HEK293 (cell line): ENCODE measurements at regions not wholly inside any gene's neighbourhood (a gene's known extent, or its start where the extent isn't known, plus 50 kb on each side); places are given as distances from the start of the nearest gene placed in this dataset.

Experiments
- CTCF ChIA-PET: fragments of 350-600 bp; formaldehyde crosslinking; extraction: SDS; loops from one replicate; lab custom pipeline; 2021; ENCODE audit warnings: antibody characterized with exemption; lab: Yijun Ruan, JAX
- POLR2A ChIA-PET: fragments of 300-600 bp; formaldehyde crosslinking; extraction: SDS; loops from one replicate; lab custom pipeline; 2020; ENCODE audit warnings: antibody characterized with exemption, inconsistent platforms; lab: Yijun Ruan, JAX
- H3K27ac ChIP-seq: fragments of 200-500 bp; sonication (Bioruptor generic); 2 replicates; pipeline ENCODE4 v1.5.1; 2014; ENCODE audit warnings: low read depth, low read length, control low read depth, inconsistent platforms; ENCODE audit errors: extremely low read depth
- H3K36me3 ChIP-seq, 2 experiments: fragments of 200-500 bp in 1 of 2; sonication (Bioruptor generic) in 1 of 2; 1 replicate in 1 of 2; 2 replicates in 1 of 2; pipeline ENCODE4 v1.5.1; 2014 to 2017; ENCODE audit warnings: inconsistent platforms in 2 of 2, low read length in 2 of 2; ENCODE audit not compliant: control insufficient read depth in 2 of 2, insufficient read depth in 1 of 2
- H3K4me1 ChIP-seq: fragments of 200-500 bp; sonication (Bioruptor generic); 2 replicates; pipeline ENCODE4 v1.5.1; 2014; ENCODE audit warnings: mild to moderate bottlenecking, low read length, inconsistent platforms; ENCODE audit not compliant: control insufficient read depth, insufficient read depth
- H3K4me3 ChIP-seq: 2 replicates; pipeline ENCODE4 v1.5.1; 2011; ENCODE audit warnings: low read depth, mild to moderate bottlenecking, control low read depth, low read length, moderate library complexity
- H3K9me3 ChIP-seq: fragments of 200-500 bp; sonication (Bioruptor generic); 2 replicates; pipeline ENCODE4 v1.5.1; 2014; ENCODE audit warnings: low read depth, low read length, inconsistent platforms; ENCODE audit not compliant: control insufficient read depth, insufficient read depth
- GLIS1 ChIP-seq: fragments of 450-650 bp; formaldehyde crosslinking; IDR thresholded peaks from 2 replicates; pipeline ENCODE4 v1.5.1; 2016; ENCODE audit warnings: missing biosample characterization, missing genetic modification characterization
- SALL2 ChIP-seq: fragments of 450-650 bp; formaldehyde crosslinking; IDR thresholded peaks from 2 replicates; pipeline ENCODE4 v1.5.0; 2017; ENCODE audit warnings: missing biosample characterization, mild to moderate bottlenecking, missing genetic modification characterization, borderline replicate concordance
- YY1 ChIP-seq: fragments of 450-650 bp; formaldehyde crosslinking; IDR thresholded peaks from 2 replicates; pipeline ENCODE4 v1.5.1; 2018; ENCODE audit warnings: missing biosample characterization, missing genetic modification characterization
- ZBTB7A ChIP-seq: fragments of 450-650 bp; formaldehyde crosslinking; IDR thresholded peaks from 2 replicates; pipeline ENCODE4 v1.5.1; 2016; ENCODE audit warnings: low read depth, missing biosample characterization, missing genetic modification characterization
- ZNF10 ChIP-seq: fragments of 450-650 bp; formaldehyde crosslinking; IDR thresholded peaks from 2 replicates; pipeline ENCODE4 v1.5.1; 2017; ENCODE audit warnings: missing biosample characterization, missing genetic modification characterization
- ZNF132 ChIP-seq: fragments of 450-650 bp; formaldehyde crosslinking; IDR thresholded peaks from 2 replicates; pipeline ENCODE4 v1.5.1; 2017; ENCODE audit warnings: missing biosample characterization, missing genetic modification characterization, borderline replicate concordance
- ZNF133 ChIP-seq: fragments of 450-650 bp; formaldehyde crosslinking; IDR thresholded peaks from 2 replicates; pipeline ENCODE4 v1.5.1; 2016; ENCODE audit warnings: missing biosample characterization, missing genetic modification characterization
- ZNF140 ChIP-seq: fragments of 450-650 bp; formaldehyde crosslinking; IDR thresholded peaks from 2 replicates; pipeline ENCODE4 v1.5.1; 2016; ENCODE audit warnings: missing biosample characterization, missing genetic modification characterization
- ZNF157 ChIP-seq: fragments of 450-650 bp; formaldehyde crosslinking; IDR thresholded peaks from 2 replicates; pipeline ENCODE4 v1.5.1; 2016; ENCODE audit warnings: missing biosample characterization, missing genetic modification characterization
- ZNF184 ChIP-seq: fragments of 450-650 bp; IDR thresholded peaks from 2 replicates; pipeline ENCODE4 v1.5.1; 2018; ENCODE audit warnings: missing biosample characterization, mild to moderate bottlenecking, missing genetic modification characterization
- ZNF24 ChIP-seq: fragments of 450-650 bp; formaldehyde crosslinking; IDR thresholded peaks from 2 replicates; pipeline ENCODE4 v1.5.1; 2016; ENCODE audit warnings: missing biosample characterization, missing genetic modification characterization
- ZNF335 ChIP-seq: fragments of 450-650 bp; formaldehyde crosslinking; conservative IDR thresholded peaks from 2 replicates; pipeline ENCODE4 v1.5.1; 2016; ENCODE audit warnings: missing biosample characterization, missing genetic modification characterization
- ZNF341 ChIP-seq: fragments of 450-650 bp; formaldehyde crosslinking; IDR thresholded peaks from 2 replicates; pipeline ENCODE4; 2016; ENCODE audit warnings: low read depth, missing biosample characterization, missing genetic modification characterization
- ZNF423 ChIP-seq: fragments of 450-650 bp; formaldehyde crosslinking; IDR thresholded peaks from 2 replicates; pipeline ENCODE4 v1.5.1; 2016; ENCODE audit warnings: missing biosample characterization, missing genetic modification characterization
- ZNF510 ChIP-seq: fragments of 450-650 bp; formaldehyde crosslinking; IDR thresholded peaks from 2 replicates; pipeline ENCODE4 v1.5.1; 2018; ENCODE audit warnings: mild to moderate bottlenecking, missing genetic modification characterization, missing biosample characterization; ENCODE audit not compliant: insufficient replicate concordance
- ZNF624 ChIP-seq: fragments of 450-650 bp; formaldehyde crosslinking; IDR thresholded peaks from 2 replicates; pipeline ENCODE4 v1.5.1; 2017; ENCODE audit warnings: missing biosample characterization, missing genetic modification characterization
- ZNF701 ChIP-seq: fragments of 450-650 bp; formaldehyde crosslinking; IDR thresholded peaks from 2 replicates; pipeline ENCODE4 v1.5.1; 2016; ENCODE audit warnings: missing biosample characterization, missing genetic modification characterization
- ZNF768 ChIP-seq: fragments of 450-650 bp; formaldehyde crosslinking; IDR thresholded peaks from 2 replicates; pipeline ENCODE4 v1.5.1; 2018; ENCODE audit warnings: missing biosample characterization, mild to moderate bottlenecking, missing genetic modification characterization
- ZNF830 ChIP-seq: fragments of 450-650 bp; IDR thresholded peaks from 2 replicates; pipeline ENCODE4 v1.5.0; 2018; ENCODE audit warnings: missing biosample characterization, missing genetic modification characterization, low read depth, mild to moderate bottlenecking, moderate library complexity
- ZSCAN16 ChIP-seq: fragments of 450-650 bp; formaldehyde crosslinking; IDR thresholded peaks from 2 replicates; pipeline ENCODE4 v1.5.1; 2016; ENCODE audit warnings: missing biosample characterization, missing genetic modification characterization
- ZSCAN30 ChIP-seq: fragments of 450-650 bp; IDR thresholded peaks from 2 replicates; pipeline ENCODE4 v1.5.1; 2018; ENCODE audit warnings: missing biosample characterization, mild to moderate bottlenecking, missing genetic modification characterization, moderate library complexity
- TF ChIP-seq, protein P1 (sequence below): fragments of 450-650 bp; formaldehyde crosslinking; IDR thresholded peaks from 2 replicates; pipeline ENCODE4; 2016; ENCODE audit warnings: missing biosample characterization, missing genetic modification characterization
- TF ChIP-seq, protein P2 (sequence below): fragments of 450-650 bp; formaldehyde crosslinking; IDR thresholded peaks from 2 replicates; pipeline ENCODE4 v1.5.1; 2017; ENCODE audit warnings: missing biosample characterization, missing genetic modification characterization

DNA sequence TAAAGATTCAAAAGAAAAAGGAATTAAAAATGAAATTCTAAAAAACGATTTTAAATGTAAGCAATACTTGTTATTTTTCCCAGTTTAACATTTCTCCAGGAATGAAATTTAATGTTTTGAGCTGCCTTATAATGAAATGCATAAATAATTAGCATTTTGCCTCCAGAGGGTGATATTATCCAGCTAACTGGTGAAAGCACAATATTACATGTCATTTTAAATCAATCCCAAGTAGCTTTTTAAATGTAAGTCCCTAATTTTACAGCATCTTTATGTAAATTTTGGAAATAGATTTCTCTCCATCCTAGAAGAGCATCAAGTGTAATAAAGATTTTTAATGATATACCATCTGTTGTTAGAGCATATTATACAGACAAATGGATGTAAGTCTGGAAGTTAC is 139.1 kb upstream of the P2RY1 start:
- TF ChIP-seq ZNF510 (tag by site-specific recombination): no peak
- TF ChIP-seq ZNF140 (tag by site-specific recombination): no peak
- no peak for TF ChIP-seq ZNF184 (tag by site-specific recombination)
- TF ChIP-seq SALL2 (tag by site-specific recombination): no peak
- TF ChIP-seq GLIS1 (tag by site-specific recombination): no peak
- TF ChIP-seq ZNF701: no peak
- TF ChIP-seq ZNF335: no peak
- TF ChIP-seq ZNF341 (tag by site-specific recombination): no peak
- no peak for TF ChIP-seq ZSCAN30 (tag by site-specific recombination)
- no peak for TF ChIP-seq ZNF24 (tag by site-specific recombination)
- no peak for TF ChIP-seq ZNF157 (tag by site-specific recombination)
- TF ChIP-seq ZNF133: no peak
- no peak for TF ChIP-seq ZBTB7A
- TF ChIP-seq ZNF132: no peak
- POLR2A ChIA-PET: interaction anchor here (0.6 kb wide), 1 partner anchor 30 kb away, joined by 4 read pairs; no protein-coding TSS in a partner anchor
- CTCF ChIA-PET: interaction anchor here (0.6 kb wide), 1 partner anchor 15 kb away, joined by 3 read pairs; no protein-coding TSS in a partner anchor

DNA sequence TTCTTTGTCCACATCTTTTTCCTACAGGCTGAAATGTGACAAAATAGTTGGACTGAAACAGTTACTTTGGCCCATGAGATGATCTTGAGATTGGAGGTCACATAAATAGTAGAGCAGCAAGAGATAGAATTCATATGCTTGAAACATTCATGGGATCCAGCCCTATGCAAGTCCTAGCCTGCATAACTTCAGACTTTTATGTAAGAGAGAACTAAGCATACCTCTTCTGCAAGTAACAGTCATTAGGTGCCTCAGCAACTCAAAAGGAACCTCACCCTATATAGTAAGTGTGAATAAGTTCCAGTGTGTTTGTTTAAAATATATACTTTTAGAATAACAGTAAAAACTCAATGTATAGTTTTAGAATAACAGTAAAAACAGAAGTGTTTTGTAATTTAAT is 138.0 kb upstream of the P2RY1 start:
- Histone ChIP-seq H3K36me3 (no peaks in the 10 kb centered on the region), H3K9me3 (no peaks in the 10 kb centered on the region), H3K27ac (no peak overlapping the region), H3K4me3 (no peak overlapping the region), H3K4me1 (no peaks in the 10 kb centered on the region)
- TF ChIP-seq ZNF10 (tag by site-specific recombination): no peak
- POLR2A ChIA-PET: no interaction called here
- CTCF ChIA-PET: no interaction called here

More for the DNA sequence above, 139.1 kb upstream of the P2RY1 start:
- Histone ChIP-seq H3K4me1 (no peaks in the 10 kb centered on the region), H3K36me3 (no peaks in the 10 kb centered on the region), H3K9me3 (no peaks in the 10 kb centered on the region), H3K4me3 (no peak overlapping the region), H3K27ac (no peak overlapping the region)

DNA sequence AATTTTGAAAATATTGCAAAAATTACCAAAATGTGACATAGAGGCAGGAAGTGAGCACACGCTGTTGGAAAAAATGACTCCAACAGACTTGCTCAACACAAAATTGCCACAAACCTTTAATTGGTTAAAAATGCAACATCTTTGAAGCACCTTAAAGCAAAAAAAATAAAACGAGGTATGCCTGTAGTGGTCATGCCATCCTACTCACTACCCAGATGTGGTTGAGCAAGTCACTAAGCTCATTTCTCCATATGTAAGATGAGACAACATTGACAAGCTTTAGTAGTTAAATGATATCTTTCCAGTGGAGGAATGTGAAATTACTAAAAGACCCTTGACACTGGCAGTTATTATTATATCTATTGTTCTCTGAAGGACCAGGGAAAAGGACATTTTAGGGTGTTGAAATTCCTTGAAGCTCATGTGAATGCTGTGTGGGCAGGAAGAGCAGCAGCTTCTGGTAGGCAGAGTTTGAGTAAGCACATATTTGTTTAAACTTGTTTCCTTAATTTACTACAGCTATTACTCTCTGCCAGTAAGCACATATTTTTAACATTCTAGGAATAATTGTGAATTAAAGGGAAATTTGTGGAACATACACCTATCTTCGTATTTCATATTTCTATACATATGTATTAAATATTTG is 131.6 kb upstream of the P2RY1 start:
- no peak overlapping the region for H3K4me3 ChIP-seq
- no peaks in the 10 kb centered on the region for H3K36me3 ChIP-seq
- no peaks in the 10 kb centered on the region for H3K4me1 ChIP-seq
- no peak overlapping the region for H3K27ac ChIP-seq
- POLR2A ChIA-PET: no interaction called here
- no peaks in the 10 kb centered on the region for H3K9me3 ChIP-seq
- TF ChIP-seq ZNF624 (tag by site-specific recombination): no peak
- TF ChIP-seq ZNF768 (tag by site-specific recombination): no peak
- no peak for TF ChIP-seq ZNF830 (tag by site-specific recombination)
- TF ChIP-seq, protein P1, sequence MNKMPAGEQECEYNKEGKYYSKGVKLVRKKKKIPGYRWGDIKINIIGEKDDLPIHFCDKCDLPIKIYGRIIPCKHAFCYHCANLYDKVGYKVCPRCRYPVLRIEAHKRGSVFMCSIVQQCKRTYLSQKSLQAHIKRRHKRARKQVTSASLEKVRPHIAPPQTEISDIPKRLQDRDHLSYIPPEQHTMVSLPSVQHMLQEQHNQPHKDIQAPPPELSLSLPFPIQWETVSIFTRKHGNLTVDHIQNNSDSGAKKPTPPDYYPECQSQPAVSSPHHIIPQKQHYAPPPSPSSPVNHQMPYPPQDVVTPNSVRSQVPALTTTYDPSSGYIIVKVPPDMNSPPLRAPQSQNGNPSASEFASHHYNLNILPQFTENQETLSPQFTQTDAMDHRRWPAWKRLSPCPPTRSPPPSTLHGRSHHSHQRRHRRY (tag by site-specific recombination): no peak
- TF ChIP-seq, protein P2, sequence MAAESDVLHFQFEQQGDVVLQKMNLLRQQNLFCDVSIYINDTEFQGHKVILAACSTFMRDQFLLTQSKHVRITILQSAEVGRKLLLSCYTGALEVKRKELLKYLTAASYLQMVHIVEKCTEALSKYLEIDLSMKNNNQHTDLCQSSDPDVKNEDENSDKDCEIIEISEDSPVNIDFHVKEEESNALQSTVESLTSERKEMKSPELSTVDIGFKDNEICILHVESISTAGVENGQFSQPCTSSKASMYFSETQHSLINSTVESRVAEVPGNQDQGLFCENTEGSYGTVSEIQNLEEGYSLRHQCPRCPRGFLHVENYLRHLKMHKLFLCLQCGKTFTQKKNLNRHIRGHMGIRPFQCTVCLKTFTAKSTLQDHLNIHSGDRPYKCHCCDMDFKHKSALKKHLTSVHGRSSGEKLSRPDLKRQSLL (tag by site-specific recombination): no peak
- TF ChIP-seq YY1 (tag by site-specific recombination): no peak
- no peak for TF ChIP-seq ZNF423 (tag by site-specific recombination)
- TF ChIP-seq ZSCAN16 (tag by site-specific recombination): no peak
- CTCF ChIA-PET: no interaction called here
